ENCODE measurements at regions not wholly inside any gene's neighbourhood (a gene's known extent, or its start where the extent isn't known, plus 50 kb on each side); places are given as distances from the start of the nearest gene placed in this dataset.

DNA sequence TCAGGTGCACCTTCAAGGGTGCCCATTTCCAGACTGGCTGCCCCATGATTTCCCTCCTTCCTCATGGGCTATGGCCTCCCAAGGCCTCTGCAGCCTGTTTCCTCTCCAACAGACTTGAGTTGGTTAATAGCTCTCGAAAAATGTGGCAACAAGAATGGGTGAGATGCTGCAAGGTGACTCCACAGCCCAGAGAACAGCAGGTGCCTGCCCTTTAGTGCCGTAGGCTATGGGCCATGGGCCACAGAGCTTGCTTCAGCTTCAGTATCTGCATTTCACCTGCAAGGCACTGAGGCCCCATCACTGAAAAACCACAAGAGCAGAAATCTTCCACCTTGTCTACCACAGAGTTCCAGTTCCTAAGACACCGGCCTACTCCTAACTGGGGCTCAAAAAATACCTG lies 122.0 kb downstream of the ETS2 start:
- TF ChIP-seq, protein P1, sequence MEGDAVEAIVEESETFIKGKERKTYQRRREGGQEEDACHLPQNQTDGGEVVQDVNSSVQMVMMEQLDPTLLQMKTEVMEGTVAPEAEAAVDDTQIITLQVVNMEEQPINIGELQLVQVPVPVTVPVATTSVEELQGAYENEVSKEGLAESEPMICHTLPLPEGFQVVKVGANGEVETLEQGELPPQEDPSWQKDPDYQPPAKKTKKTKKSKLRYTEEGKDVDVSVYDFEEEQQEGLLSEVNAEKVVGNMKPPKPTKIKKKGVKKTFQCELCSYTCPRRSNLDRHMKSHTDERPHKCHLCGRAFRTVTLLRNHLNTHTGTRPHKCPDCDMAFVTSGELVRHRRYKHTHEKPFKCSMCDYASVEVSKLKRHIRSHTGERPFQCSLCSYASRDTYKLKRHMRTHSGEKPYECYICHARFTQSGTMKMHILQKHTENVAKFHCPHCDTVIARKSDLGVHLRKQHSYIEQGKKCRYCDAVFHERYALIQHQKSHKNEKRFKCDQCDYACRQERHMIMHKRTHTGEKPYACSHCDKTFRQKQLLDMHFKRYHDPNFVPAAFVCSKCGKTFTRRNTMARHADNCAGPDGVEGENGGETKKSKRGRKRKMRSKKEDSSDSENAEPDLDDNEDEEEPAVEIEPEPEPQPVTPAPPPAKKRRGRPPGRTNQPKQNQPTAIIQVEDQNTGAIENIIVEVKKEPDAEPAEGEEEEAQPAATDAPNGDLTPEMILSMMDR (conservative IDR thresholded peaks at IDR 0.05; ENCODE audit: low read depth, low read length): no peak
- no peak for TF ChIP-seq EZH2phosphoT487 (IDR thresholded peaks at IDR 0.05; ENCODE audit: borderline replicate concordance, low read length)
